ENCODE measurements at regions not wholly inside any gene's neighbourhood (a gene's known extent, or its start where the extent isn't known, plus 50 kb on each side); places are given as distances from the start of the nearest gene placed in this dataset.
"Not testable (repeated sequence)": the region's sequence is repeated elsewhere in the genome, so short reads cannot be mapped to it uniquely, and the experiment has no call there.

- DNase-seq = no peak
These were observed 150.9 kb downstream of the HLX start for GRCh38 chr1:221029981-221030649.

- no peak for DNase-seq
These were observed 151.7 kb downstream of the HLX start for GRCh38 chr1:221030990-221031389.

GRCh38 chr1:221031458-221032203, 152.4 kb downstream of the HLX start:
- no peak for DNase-seq

GRCh38 chr1:221032204-221032585, 153.0 kb downstream of the HLX start:
- no peak for DNase-seq

- no peak for DNase-seq
These were observed 153.5 kb downstream of the HLX start for GRCh38 chr1:221032637-221033280.

- no peak for DNase-seq
These were observed 156.5 kb downstream of the HLX start for GRCh38 chr1:221035662-221036153.

- DNase-seq = no peak
These were observed 160.4 kb downstream of the HLX start for GRCh38 chr1:221039616-221040015.

GRCh38 chr1:221040101-221040500, 160.9 kb downstream of the HLX start:
- DNase-seq = no peak

- DNase-seq = no peak
These were observed 161.5 kb downstream of the HLX start for GRCh38 chr1:221040691-221041285.

- no peak for DNase-seq
These were observed 165.3 kb downstream of the HLX start for GRCh38 chr1:221044538-221044937.

GRCh38 chr1:221045151-221045550, 165.9 kb downstream of the HLX start:
- DNase-seq = no peak

- DNase-seq = peak in 2 of 14 donors; percentile 2 to 7
These were observed 166.9 kb downstream of the HLX start for GRCh38 chr1:221045842-221046831.

- not testable (repeated sequence) for DNase-seq
These were observed 172.1 kb downstream of the HLX start for GRCh38 chr1:221051391-221051790.

- no peak for DNase-seq
These were observed 174.6 kb downstream of the HLX start for GRCh38 chr1:221053889-221054288.

GRCh38 chr1:221059506-221059905, 180.3 kb downstream of the HLX start:
- no peak for DNase-seq

- no peak for DNase-seq
These were observed 184.4 kb downstream of the HLX start for GRCh38 chr1:221063651-221064050.

GRCh38 chr1:221066351-221067001, 187.2 kb downstream of the HLX start:
- DNase-seq = no peak

- no peak for DNase-seq
These were observed 188.5 kb downstream of the HLX start for GRCh38 chr1:221067721-221068120.

- DNase-seq = no peak
These were observed 190.1 kb downstream of the HLX start for GRCh38 chr1:221069178-221069903.

- no peak for DNase-seq
These were observed 190.7 kb downstream of the HLX start for GRCh38 chr1:221069986-221070385.

GRCh38 chr1:221071777-221072176, 192.5 kb downstream of the HLX start:
- no peak for DNase-seq

Measured in C1 segment of cervical spinal cord (tissue), 14 donors.